Aorta (tissue), 5 donors: ENCODE measurements at regions not wholly inside any gene's neighbourhood (a gene's known extent, or its start where the extent isn't known, plus 50 kb on each side); places are given as distances from the start of the nearest gene placed in this dataset.

Experiments used
- ATAC-seq: fragments of 200-7000 bp; cut with Tn5 transposase; one replicate; pipeline ENCODE4 v1.9.1; 2022; ENCODE audit warnings: moderate library complexity; ENCODE audit not compliant: low FRiP score
- DNase-seq, 2 donors: peaks; one replicate each; pipeline ENCODE4 v3.0.0-alpha.2; 2020
- H3K27ac ChIP-seq, 2 donors: one replicate each; pipeline ENCODE4 v1.5.1; 2013; ENCODE audit warnings: low read length in 2 of 2, mild to moderate bottlenecking in 2 of 2, moderate library complexity in 2 of 2, control low read depth in 1 of 2, inconsistent platforms in 1 of 2, low read depth in 1 of 2
- H3K27me3 ChIP-seq, 2 donors: one replicate each; pipeline ENCODE4 v1.6.1; 2013; ENCODE audit warnings: control low read depth in 1 of 2, low read length in 1 of 2, mild to moderate bottlenecking in 1 of 2, moderate library complexity in 1 of 2; ENCODE audit not compliant: insufficient read depth in 2 of 2, control insufficient read depth in 1 of 2
- H3K36me3 ChIP-seq, 2 donors: one replicate each; pipeline ENCODE4 v1.6.1; 2013; ENCODE audit warnings: control low read depth in 1 of 2, low read length in 1 of 2, mild to moderate bottlenecking in 1 of 2; ENCODE audit not compliant: insufficient read depth in 2 of 2, control insufficient read depth in 1 of 2
- H3K4me1 ChIP-seq, 2 donors: one replicate each; pipeline ENCODE4 v1.6.1; 2013; ENCODE audit warnings: low read length in 2 of 2, control low read depth in 1 of 2, mild to moderate bottlenecking in 1 of 2, moderate library complexity in 1 of 2; ENCODE audit not compliant: insufficient read depth in 2 of 2, control insufficient read depth in 1 of 2
- H3K4me3 ChIP-seq, 2 donors: one replicate each; pipeline ENCODE4 v1.5.1; 2013; ENCODE audit warnings: low read length in 2 of 2, control low read depth in 1 of 2, mild to moderate bottlenecking in 1 of 2
- H3K9me3 ChIP-seq: one replicate; pipeline ENCODE4 v1.6.1; 2013; ENCODE audit warnings: mild to moderate bottlenecking, low read length; ENCODE audit not compliant: control insufficient read depth
- WGBS, 2 donors: extraction: QIAGEN DNeasy Blood & Tissue Kit; methylation state at CpG; one replicate each; pipeline ENCODE4 v1.1.7; 2013; 5-methylcytosine and 5-hydroxymethylcytosine counted together
- intact Hi-C, 2 donors: fragments of 100-400 bp; cut with DNase I; formaldehyde crosslinking; loops; one replicate each; pipeline versions ENCODE4 v1.14.2 to v1.15.0; 2022
- donor health status: healthy with polysubstance abuse.
- donor health status: Bipolar disorder and iron deficiency.
- donor health status: DM: no; HTN: no; CAD: no.
- donor health status: DM: no; HTN: no; CAD: no.
- donor health status: DM: yes; HTN: yes; CAD: no.

DNA sequence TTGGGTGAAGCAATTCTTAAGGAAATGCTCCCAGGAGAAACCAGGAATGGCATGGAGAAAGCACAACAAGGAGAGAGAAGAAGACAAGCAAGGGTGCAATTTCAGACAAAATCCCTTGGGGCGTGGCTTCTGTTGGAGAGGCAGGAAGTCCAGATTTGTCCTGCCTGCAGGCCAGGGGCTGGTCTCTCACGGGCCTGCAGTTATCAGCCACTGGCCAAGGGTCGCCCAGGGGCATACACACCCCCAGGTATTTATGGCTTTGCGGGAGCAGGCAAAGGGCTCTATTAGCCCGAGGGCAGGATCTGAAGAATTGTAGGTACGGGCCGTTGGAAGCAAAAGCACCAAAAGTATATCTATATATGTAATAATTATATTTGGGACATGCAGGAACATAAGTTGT, 87.7 kb downstream of the IYD start:
- Histone ChIP-seq H3K27ac (no peak overlapping the region), H3K9me3 (no peaks in the 10 kb centered on the region), H3K4me3 (no peak overlapping the region), H3K4me1 (no peaks in the 10 kb centered on the region), H3K27me3 (no peaks in the 10 kb centered on the region), H3K36me3 (no peaks in the 10 kb centered on the region)
- intact Hi-C loops = no loop called here
- DNase-seq (no peak), ATAC-seq (no peak)
- 80 to 83% methylated on average over 7 of the region's 7 CpGs for WGBS, 2 donors

DNA sequence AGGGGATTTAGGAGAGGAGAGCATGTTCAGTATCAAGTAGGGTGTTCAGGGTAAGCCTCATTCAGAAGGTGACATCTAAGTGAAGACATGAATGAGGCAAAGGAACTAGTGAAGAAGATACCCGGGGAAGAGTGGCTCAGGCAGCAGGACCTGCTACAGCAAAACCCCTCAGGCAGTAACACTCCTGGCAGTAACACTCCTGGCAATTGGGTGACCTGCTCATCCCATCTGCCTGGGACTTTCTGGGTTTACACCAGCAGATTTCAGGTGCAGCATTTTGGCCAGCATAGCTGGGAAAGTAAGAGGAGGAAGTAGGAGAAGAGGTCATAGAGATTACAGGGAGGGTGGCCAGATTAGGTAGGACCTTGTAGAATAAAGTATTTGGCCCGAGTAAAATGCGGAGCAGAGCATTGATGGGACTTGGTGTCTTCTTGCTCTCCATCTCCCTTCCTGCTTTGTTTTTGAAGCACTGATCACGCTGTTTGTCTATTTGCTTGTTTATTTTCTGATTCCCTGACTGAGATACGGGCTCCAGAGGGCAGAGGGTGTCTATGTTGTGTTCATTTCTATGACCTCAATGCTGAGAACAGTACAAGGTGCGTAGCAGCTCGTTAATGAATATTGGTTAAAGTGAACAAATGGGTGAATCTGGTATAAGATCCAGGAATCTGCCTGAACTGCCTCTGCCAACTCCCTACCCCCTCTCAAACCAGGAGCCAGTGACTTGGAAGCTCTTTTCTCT, 88.3 kb downstream of the IYD start:
- H3K36me3 ChIP-seq = no peaks in the 10 kb centered on the region
- ATAC-seq = no peak
- WGBS, 2 donors = 88 to 95% methylated on average over 7 of the region's 7 CpGs
- no peak for DNase-seq
- H3K4me1 ChIP-seq = no peaks in the 10 kb centered on the region
- intact Hi-C loops = no loop called here
- H3K27ac ChIP-seq = no peak overlapping the region
- H3K27me3 ChIP-seq = no peaks in the 10 kb centered on the region
- no peak overlapping the region for H3K4me3 ChIP-seq
- H3K9me3 ChIP-seq = no peaks in the 10 kb centered on the region

DNA sequence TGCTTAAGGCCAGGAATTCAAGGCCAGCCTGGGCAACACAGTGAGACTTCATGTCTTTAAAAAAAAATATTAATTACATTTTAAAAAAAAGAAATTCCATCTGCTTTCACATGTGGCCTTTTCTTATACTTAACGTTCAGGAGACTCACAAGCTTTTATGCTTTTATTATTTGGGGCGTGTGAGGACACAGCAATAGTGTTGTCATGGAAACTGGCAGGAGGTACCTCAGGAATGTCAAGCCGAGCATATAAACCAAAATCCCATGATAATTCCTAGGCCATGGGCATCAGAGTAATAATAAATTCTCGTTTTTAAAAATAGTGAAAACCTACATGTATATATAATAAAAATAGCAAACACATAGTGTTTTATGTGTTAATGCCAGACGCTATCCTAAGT, 89.8 kb downstream of the IYD start:
- 57 to 59% methylated on average over 5 of the region's 5 CpGs for WGBS, 2 donors
- intact Hi-C loops = no loop called here
- H3K9me3 ChIP-seq = peaks cover 1% of the 10 kb centered on the region
- no peak overlapping the region for H3K27ac ChIP-seq
- DNase-seq = no peak
- no peak overlapping the region for H3K4me3 ChIP-seq
- H3K27me3 ChIP-seq = no peaks in the 10 kb centered on the region
- ATAC-seq = no peak
- H3K36me3 ChIP-seq = no peaks in the 10 kb centered on the region
- H3K4me1 ChIP-seq = no peaks in the 10 kb centered on the region

DNA sequence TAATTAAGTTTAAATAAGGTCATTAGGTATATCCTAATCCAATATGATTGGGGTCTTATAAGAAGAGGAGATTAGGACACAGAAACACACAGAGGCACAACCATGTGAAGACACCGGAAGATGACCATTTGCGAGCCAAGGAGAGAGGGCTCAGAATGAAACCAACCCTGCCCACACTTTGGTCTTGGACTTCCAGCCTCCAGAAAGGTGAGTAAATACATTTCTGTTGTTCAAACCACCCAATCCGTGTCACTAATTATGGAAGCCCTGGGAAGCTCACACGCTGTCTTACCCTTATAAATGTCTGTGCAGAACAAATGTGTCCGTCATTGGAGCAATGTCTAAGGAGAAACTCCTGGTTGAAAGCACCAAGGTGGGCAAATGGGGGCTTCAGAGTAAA, 95.0 kb downstream of the IYD start:
- no peak overlapping the region for H3K27ac ChIP-seq
- 97 to 98% methylated on average over 5 of the region's 5 CpGs for WGBS, 2 donors
- DNase-seq (no peak), ATAC-seq (no peak)
- H3K27me3 ChIP-seq = no peaks in the 10 kb centered on the region
- H3K9me3 ChIP-seq = peaks cover 1% of the 10 kb centered on the region
- intact Hi-C loops = no loop called here
- no peak overlapping the region for H3K4me3 ChIP-seq
- H3K36me3 ChIP-seq = no peaks in the 10 kb centered on the region
- H3K4me1 ChIP-seq = no peaks in the 10 kb centered on the region

DNA sequence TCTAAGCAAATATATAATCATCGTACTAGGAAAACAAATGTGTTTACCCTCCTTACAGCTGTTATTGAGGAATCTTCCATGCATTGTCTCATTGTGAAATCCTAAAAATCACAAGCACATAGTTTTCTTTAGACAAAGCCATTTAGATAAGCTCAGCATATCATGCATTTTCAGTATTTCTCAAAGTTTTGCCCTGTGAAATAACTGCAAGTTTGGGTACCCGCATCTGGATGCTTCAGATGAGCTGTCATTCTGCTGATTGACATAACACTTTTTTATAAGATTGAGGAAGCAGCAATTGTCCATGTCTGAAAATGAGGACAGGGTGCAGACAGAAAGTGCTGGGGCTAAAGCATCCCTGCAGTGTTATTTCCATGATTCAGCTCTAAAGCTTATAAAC, 96.2 kb downstream of the IYD start:
- no peaks in the 10 kb centered on the region for H3K27me3 ChIP-seq
- H3K4me1 ChIP-seq = no peaks in the 10 kb centered on the region
- 77 to 79% methylated on average over 2 of the region's 2 CpGs for WGBS, 2 donors
- intact Hi-C loops = no loop called here
- DNase-seq (no peak), ATAC-seq (no peak)
- no peak overlapping the region for H3K27ac ChIP-seq
- no peak overlapping the region for H3K4me3 ChIP-seq
- peaks cover 1% of the 10 kb centered on the region for H3K9me3 ChIP-seq
- no peaks in the 10 kb centered on the region for H3K36me3 ChIP-seq

DNA sequence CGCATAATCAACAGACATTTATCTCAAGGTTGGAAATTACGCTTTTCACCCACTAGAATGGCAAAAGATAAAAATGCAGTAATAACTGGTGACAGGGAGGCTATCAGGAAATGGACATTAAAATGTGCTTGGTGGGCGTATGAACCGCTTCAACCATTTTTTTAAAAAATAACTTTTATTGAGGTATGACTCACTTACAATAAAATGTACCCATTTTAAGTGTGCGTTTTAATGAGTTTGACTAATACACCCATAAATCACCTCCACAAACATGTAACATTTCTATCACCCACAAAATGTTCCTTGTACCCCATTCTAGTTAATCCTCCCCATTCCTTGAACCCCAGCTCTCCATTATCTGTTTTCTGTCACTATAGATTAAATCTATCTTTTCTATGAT, 96.8 kb downstream of the IYD start:
- 87 to 90% methylated on average over 5 of the region's 5 CpGs for WGBS, 2 donors
- Histone ChIP-seq H3K27me3 (no peaks in the 10 kb centered on the region), H3K27ac (no peak overlapping the region), H3K9me3 (peaks cover 1% of the 10 kb centered on the region), H3K36me3 (no peaks in the 10 kb centered on the region), H3K4me1 (no peaks in the 10 kb centered on the region), H3K4me3 (no peak overlapping the region)
- no peak for DNase-seq
- intact Hi-C loops = no loop called here
- no peak for ATAC-seq

DNA sequence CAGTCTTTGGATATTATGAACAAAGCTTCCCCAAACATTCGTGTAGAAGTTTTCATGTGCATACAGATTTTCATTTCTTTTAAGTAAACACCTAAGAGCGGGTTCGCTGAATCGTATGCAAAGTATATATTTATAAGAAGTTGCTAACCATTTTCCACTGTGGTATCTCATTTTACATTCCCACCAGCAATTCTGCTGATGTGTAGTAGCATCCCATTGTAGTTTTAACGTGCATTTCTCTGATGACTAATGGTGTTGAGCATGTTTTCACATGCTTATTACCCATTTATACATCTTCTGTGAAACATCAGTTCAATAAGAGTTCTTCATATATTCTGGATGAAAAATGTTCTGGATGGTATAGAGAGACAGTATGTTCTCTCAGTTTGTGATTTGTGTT, 97.4 kb downstream of the IYD start:
- H3K36me3 ChIP-seq = no peaks in the 10 kb centered on the region
- WGBS, 2 donors = 74 to 88% methylated on average over 5 of the region's 5 CpGs
- ATAC-seq (no peak), DNase-seq (no peak)
- peaks cover 1% of the 10 kb centered on the region for H3K9me3 ChIP-seq
- H3K27ac ChIP-seq = no peak overlapping the region
- intact Hi-C loops = no loop called here
- no peaks in the 10 kb centered on the region for H3K4me1 ChIP-seq
- no peaks in the 10 kb centered on the region for H3K27me3 ChIP-seq
- H3K4me3 ChIP-seq = no peak overlapping the region

DNA sequence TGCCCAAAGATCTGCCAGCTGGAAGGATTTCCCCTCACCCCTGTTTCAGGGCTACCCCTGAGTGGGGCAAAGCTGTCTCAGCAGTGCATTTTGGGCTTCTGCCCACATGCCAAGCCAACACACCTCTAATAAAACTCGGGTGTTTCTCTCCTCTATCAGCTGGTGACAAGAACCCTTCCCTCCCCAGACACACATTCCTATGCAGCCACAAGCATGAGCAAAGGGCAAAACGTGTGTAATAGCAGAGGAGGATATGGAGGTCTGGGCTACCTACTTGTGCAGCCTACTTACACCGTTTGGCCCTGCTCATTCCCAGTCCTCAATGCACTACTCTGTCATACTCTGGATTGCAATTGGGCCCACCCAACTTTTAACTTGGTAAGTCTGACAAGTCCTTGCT, 101.3 kb downstream of the IYD start:
- H3K4me1 ChIP-seq = no peaks in the 10 kb centered on the region
- H3K4me3 ChIP-seq = no peak overlapping the region
- H3K27me3 ChIP-seq = no peaks in the 10 kb centered on the region
- no peaks in the 10 kb centered on the region for H3K9me3 ChIP-seq
- ATAC-seq = no peak
- H3K36me3 ChIP-seq = no peaks in the 10 kb centered on the region
- no peak for DNase-seq
- intact Hi-C loops = no loop called here
- 66 to 69% methylated on average over 3 of the region's 3 CpGs for WGBS, 2 donors
- no peak overlapping the region for H3K27ac ChIP-seq

DNA sequence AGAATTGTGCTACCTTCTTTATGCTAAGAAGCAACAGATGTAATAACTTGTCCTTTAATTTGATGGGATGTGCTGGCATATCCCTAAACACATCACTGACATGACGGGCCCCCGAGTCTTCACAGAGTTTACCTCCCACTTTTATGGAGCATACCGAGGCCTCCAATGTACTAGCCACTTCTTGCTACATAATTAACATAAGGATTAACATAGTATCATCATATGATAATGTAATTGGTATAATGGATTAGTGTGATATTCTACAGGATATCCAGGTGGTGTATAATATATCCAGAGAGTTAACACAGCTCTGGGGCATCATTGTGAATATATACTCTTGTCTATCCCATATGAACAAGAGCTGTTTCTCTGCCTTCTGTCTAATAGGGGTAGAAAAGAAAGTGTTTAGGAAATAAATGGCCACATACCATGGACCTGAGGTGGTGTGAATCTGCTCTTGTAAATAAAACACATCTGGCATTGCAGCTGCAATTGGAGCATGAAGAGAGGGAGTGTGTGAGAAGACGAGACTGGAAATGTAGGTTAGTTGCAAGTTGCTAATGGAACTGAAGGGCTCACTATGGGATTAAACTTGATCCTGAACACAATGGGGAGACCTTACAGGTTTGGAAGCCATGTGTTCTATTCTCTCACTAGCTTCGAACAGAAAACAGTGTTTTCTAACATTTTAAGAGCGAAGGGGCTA, 102.3 kb downstream of the IYD start:
- no peak for ATAC-seq
- H3K9me3 ChIP-seq = no peaks in the 10 kb centered on the region
- H3K4me3 ChIP-seq = no peak overlapping the region
- intact Hi-C loops = no loop called here
- no peaks in the 10 kb centered on the region for H3K36me3 ChIP-seq
- no peak for DNase-seq
- 94 to 97% methylated on average over 6 of the region's 6 CpGs for whole genome bisulfite sequencing, 2 donors
- H3K4me1 ChIP-seq = no peaks in the 10 kb centered on the region
- no peak overlapping the region for H3K27ac ChIP-seq
- no peaks in the 10 kb centered on the region for H3K27me3 ChIP-seq
